Testis (tissue), 2 donors: ENCODE measurements at regions not wholly inside any gene's neighbourhood (a gene's known extent, or its start where the extent isn't known, plus 50 kb on each side); places are given as distances from the start of the nearest gene placed in this dataset.

ENCODE experiments used
- DNase-seq: peaks from one replicate; pipeline ENCODE4 v3.0.0-alpha.2; 2019
- H3K27ac ChIP-seq, 2 donors: fragments of 200-600 bp; sonication (generic); one replicate each; pipeline ENCODE4 v1.5.1; 2019
- H3K27me3 ChIP-seq: fragments of 200-600 bp; sonication (generic); one replicate; pipeline ENCODE4 v1.5.1; 2019
- H3K36me3 ChIP-seq: fragments of 200-600 bp; sonication (generic); one replicate; pipeline ENCODE4 v1.5.1; 2017; ENCODE audit warnings: low read depth; ENCODE audit errors: missing control alignments
- H3K4me1 ChIP-seq: fragments of 200-600 bp; sonication (generic); one replicate; pipeline ENCODE4 v1.5.1; 2019
- H3K4me3 ChIP-seq, 2 donors: fragments of 200-600 bp; sonication (generic); one replicate each; pipeline ENCODE4 v1.5.1; 2017 to 2019
- H3K9me3 ChIP-seq: fragments of 200-600 bp; sonication (generic); one replicate; pipeline ENCODE4 v1.5.1; 2017
- CTCF ChIP-seq, 3 experiments: fragments of 450-650 bp in 2 of 3; fragments of 200-600 bp in 1 of 3; sonication (generic) in 1 of 3; IDR thresholded peaks; one replicate each; pipeline ENCODE4 v1.5.1; 2016 to 2019; ENCODE audit warnings: antibody characterized with exemption in 3 of 3, mild to moderate bottlenecking in 2 of 3, moderate library complexity in 1 of 3
- POLR2A ChIP-seq: fragments of 450-650 bp; IDR thresholded peaks from one replicate; pipeline ENCODE4 v1.6.1; 2017; ENCODE audit warnings: antibody characterized with exemption, mild to moderate bottlenecking, moderate library complexity
- WGBS, 2 donors: methylation state at CpG; one replicate each; pipeline ENCODE4 v1.1.5; 2018; 5-methylcytosine and 5-hydroxymethylcytosine counted together
- intact Hi-C: fragments of 100-400 bp; cut with DNase I; formaldehyde crosslinking; loops from one replicate; pipeline ENCODE4 v1.15.1; 2023; ENCODE audit warnings: low total_unique reads

- intact Hi-C loops = no loop called here
These were observed 211.1 kb downstream of the LRATD1 start for GRCh38 chr2:14843507-14844204.

GRCh38 chr2:14855751-14856150 is 223.2 kb downstream of the LRATD1 start:
- Histone ChIP-seq H3K9me3 (no peaks in the 10 kb centered on the region), H3K4me1 (no peaks in the 10 kb centered on the region), H3K27ac (no peak overlapping the region), H3K36me3 (no peaks in the 10 kb centered on the region), H3K4me3 (no peak overlapping the region), H3K27me3 (no peaks in the 10 kb centered on the region)
- TF ChIP-seq POLR2A (no peak), CTCF (IDR thresholded peaks at IDR 0.05) (no peak)
- DNase-seq = no peak
- intact Hi-C loops = no loop called here
- 94 to 100% methylated on average over 2 of the region's 2 CpGs for WGBS, 2 donors

More at GRCh38 chr2:14843507-14844204, 211.1 kb downstream of the LRATD1 start:
- no peaks in the 10 kb centered on the region for H3K36me3 ChIP-seq
- H3K27me3 ChIP-seq = no peaks in the 10 kb centered on the region
- WGBS, 2 donors = 80 to 88% methylated on average over 5 of the region's 5 CpGs
- H3K4me3 ChIP-seq = no peak overlapping the region
- no peaks in the 10 kb centered on the region for H3K4me1 ChIP-seq
- no peaks in the 10 kb centered on the region for H3K9me3 ChIP-seq
- no peak overlapping the region for H3K27ac ChIP-seq
- TF ChIP-seq POLR2A (no peak), CTCF (IDR thresholded peaks at IDR 0.05) (no peak)
- no peak for DNase-seq

- no peak for DNase-seq
- no peaks in the 10 kb centered on the region for H3K4me1 ChIP-seq
- no peaks in the 10 kb centered on the region for H3K36me3 ChIP-seq
- WGBS, 2 donors = 71 to 72% methylated on average over 3 of the region's 3 CpGs
- H3K27ac ChIP-seq = no peak overlapping the region
- TF ChIP-seq CTCF (IDR thresholded peaks at IDR 0.05) (no peak), POLR2A (no peak)
- no peaks in the 10 kb centered on the region for H3K9me3 ChIP-seq
- H3K4me3 ChIP-seq = no peak overlapping the region
- intact Hi-C loops = no loop called here
- H3K27me3 ChIP-seq = no peaks in the 10 kb centered on the region
These were observed 228.7 kb downstream of the LRATD1 start for GRCh38 chr2:14861181-14861580.

- no peaks in the 10 kb centered on the region for H3K4me1 ChIP-seq
- H3K4me3 ChIP-seq = no peak overlapping the region
- 88 to 97% methylated on average over 1 of the region's 1 CpG for WGBS, 2 donors
- H3K9me3 ChIP-seq = no peaks in the 10 kb centered on the region
- intact Hi-C loops = no loop called here
- no peaks in the 10 kb centered on the region for H3K27me3 ChIP-seq
- TF ChIP-seq POLR2A (no peak), CTCF (IDR thresholded peaks at IDR 0.05) (no peak)
- DNase-seq = no peak
- no peak overlapping the region for H3K27ac ChIP-seq
- H3K36me3 ChIP-seq = no peaks in the 10 kb centered on the region
These were observed 234.3 kb downstream of the LRATD1 start for GRCh38 chr2:14866736-14867352.

- no peaks in the 10 kb centered on the region for H3K36me3 ChIP-seq
- H3K27me3 ChIP-seq = no peaks in the 10 kb centered on the region
- no peaks in the 10 kb centered on the region for H3K4me1 ChIP-seq
- no peaks in the 10 kb centered on the region for H3K9me3 ChIP-seq
- TF ChIP-seq POLR2A (no peak), CTCF (IDR thresholded peaks at IDR 0.05) (no peak)
- H3K27ac ChIP-seq = no peak overlapping the region
- no peak overlapping the region for H3K4me3 ChIP-seq
- DNase-seq = no peak
- 84 to 89% methylated on average over 1 of the region's 1 CpG for WGBS, 2 donors
- intact Hi-C loops = no loop called here
These were observed 235.3 kb downstream of the LRATD1 start for GRCh38 chr2:14867853-14868252.
